ENCODE measurements at regions not wholly inside any gene's neighbourhood (a gene's known extent, or its start where the extent isn't known, plus 50 kb on each side); places are given as distances from the start of the nearest gene placed in this dataset.
"Not testable (repeated sequence)": the region's sequence is repeated elsewhere in the genome, so short reads cannot be mapped to it uniquely, and the experiment has no call there.

DNA sequence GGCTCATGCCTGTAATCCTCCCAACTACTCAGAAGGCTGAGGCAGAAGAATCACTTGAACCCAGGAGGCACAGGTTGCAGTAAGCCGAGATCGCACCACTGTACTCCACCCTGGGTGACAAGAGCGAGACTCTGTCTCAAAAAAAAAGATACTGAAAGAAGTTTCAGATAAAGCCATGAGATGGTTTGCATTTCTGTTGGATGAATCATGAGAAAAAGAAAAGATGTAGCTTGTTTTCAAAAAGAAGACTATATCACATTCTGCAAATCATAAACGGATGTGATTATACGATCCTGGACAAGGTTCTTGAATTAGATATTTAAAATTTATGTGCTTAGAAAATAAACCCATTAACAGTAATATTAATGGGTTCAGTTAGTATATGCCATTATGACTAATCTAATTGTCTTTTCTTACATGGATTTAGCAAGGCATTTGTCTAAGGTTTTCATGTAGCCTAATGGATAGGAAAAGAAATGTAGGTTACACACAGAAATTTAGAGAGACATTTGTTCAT is 345.9 kb downstream of the SLC7A11 start:
- 88 to 94% (median 93%) methylated on average over 5 of the region's 5 CpGs for WGBS, 5 donors
- H3K27ac ChIP-seq = no peak overlapping the region
- DNase-seq = no peak
- H3K9me3 ChIP-seq = no peaks in the 10 kb centered on the region
- no peaks in the 10 kb centered on the region for H3K27me3 ChIP-seq (replicated peaks in 1 of 7)
- intact Hi-C loops (cut with DNase I; ENCODE audit: low total_unique reads) = no loop called here
- no peak overlapping the region for H3K4me3 ChIP-seq
- no peaks in the 10 kb centered on the region for H3K36me3 ChIP-seq
- TF ChIP-seq CTCF (IDR thresholded peaks at IDR 0.05 in 8 of 11, conservative IDR thresholded peaks at IDR 0.05 in 3 of 11) = no peak
- TF ChIP-seq POLR2A (IDR thresholded peaks at IDR 0.05) = no peak
- TF ChIP-seq POLR2AphosphoS5 (IDR thresholded peaks at IDR 0.05) = no peak
- H3K4me1 ChIP-seq = no peaks in the 10 kb centered on the region

GRCh38 chr4:137895515-137895914 is 346.6 kb downstream of the SLC7A11 start:
- H3K27me3 ChIP-seq (replicated peaks in 1 of 7); H3K36me3 ChIP-seq; intact Hi-C loops (cut with DNase I; ENCODE audit: low total_unique reads); H3K4me3 ChIP-seq; DNase-seq; H3K4me1 ChIP-seq; H3K9me3 ChIP-seq; H3K27ac ChIP-seq: not testable (repeated sequence)
- WGBS, 5 donors = 85 to 100% (median 97%) methylated on average over 1 of the region's 1 CpG

GRCh38 chr4:137892134-137892533 is 350.0 kb downstream of the SLC7A11 start:
- intact Hi-C loops (cut with DNase I; ENCODE audit: low total_unique reads) = no loop called here
- TF ChIP-seq POLR2A (IDR thresholded peaks at IDR 0.05) = no peak

DNA sequence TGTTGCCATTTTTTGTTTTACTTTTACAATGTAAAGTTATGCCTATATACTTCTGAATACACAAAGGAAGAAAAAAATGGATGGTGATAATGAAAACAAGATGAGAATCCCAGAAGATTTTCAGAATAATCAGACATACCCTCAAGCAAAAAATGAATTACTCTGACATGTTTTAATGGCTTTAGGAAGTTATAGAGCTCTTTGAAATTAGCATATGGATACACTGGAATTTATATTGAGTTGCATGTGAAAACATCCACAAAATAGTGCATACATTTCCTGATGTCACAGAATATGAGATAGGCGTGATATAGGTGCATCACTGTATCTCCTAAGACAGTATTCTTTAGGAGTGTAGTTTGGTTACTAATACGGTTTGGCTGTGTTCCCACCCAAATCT is 351.3 kb downstream of the SLC7A11 start:
- Histone ChIP-seq H3K27me3 (replicated peaks in 1 of 7) (no peaks in the 10 kb centered on the region), H3K4me1 (no peaks in the 10 kb centered on the region), H3K4me3 (no peak overlapping the region), H3K9me3 (no peaks in the 10 kb centered on the region), H3K27ac (no peak overlapping the region), H3K36me3 (no peaks in the 10 kb centered on the region)
- intact Hi-C loops (cut with DNase I; ENCODE audit: low total_unique reads) = no loop called here
- DNase-seq = no peak
- 71 to 89% (median 76%) methylated on average over 2 of the region's 2 CpGs for WGBS, 5 donors
- TF ChIP-seq CTCF (IDR thresholded peaks at IDR 0.05 in 8 of 11, conservative IDR thresholded peaks at IDR 0.05 in 3 of 11) (no peak), POLR2AphosphoS5 (IDR thresholded peaks at IDR 0.05) (no peak), POLR2A (IDR thresholded peaks at IDR 0.05) (no peak)

More at GRCh38 chr4:137892134-137892533, 350.0 kb downstream of the SLC7A11 start:
- DNase-seq = no peak
- no peak overlapping the region for H3K4me3 ChIP-seq
- H3K27me3 ChIP-seq (replicated peaks in 1 of 7) = no peaks in the 10 kb centered on the region
- H3K4me1 ChIP-seq = no peaks in the 10 kb centered on the region
- H3K27ac ChIP-seq = no peak overlapping the region
- 79 to 93% (median 86%) methylated on average over 3 of the region's 3 CpGs for WGBS, 5 donors
- H3K36me3 ChIP-seq = no peaks in the 10 kb centered on the region
- H3K9me3 ChIP-seq = no peaks in the 10 kb centered on the region

DNA sequence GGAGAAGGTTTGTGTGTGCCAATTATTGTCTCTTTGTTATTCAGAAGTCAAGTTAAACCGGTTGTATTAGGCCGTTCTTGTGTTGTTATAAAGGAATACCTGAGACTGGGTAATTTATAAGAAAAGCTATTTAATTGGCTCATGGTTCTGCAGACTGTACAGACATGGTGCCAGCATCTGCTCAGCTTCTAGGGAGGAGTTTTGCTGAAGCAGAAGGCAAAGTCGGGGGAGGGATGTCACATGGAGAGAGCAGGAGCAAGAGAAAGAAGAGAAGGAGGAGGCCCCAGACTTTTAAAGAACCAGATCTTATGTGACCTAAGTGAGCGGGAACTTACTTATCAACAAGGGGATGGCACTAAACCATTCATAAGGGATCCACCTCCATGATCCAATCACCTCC is 349.3 kb upstream of the PCDH18 start:
- Histone ChIP-seq H3K4me3 (no peak overlapping the region), H3K36me3 (no peaks in the 10 kb centered on the region), H3K27ac (no peak overlapping the region), H3K4me1 (no peaks in the 10 kb centered on the region), H3K27me3 (replicated peaks in 1 of 7) (no peaks in the 10 kb centered on the region), H3K9me3 (peaks cover 0 to 14% (median 8%) of the 10 kb centered on the region in 8 donors)
- no peak for TF ChIP-seq POLR2A (IDR thresholded peaks at IDR 0.05)
- no peak for TF ChIP-seq POLR2AphosphoS5 (IDR thresholded peaks at IDR 0.05)
- no peak for TF ChIP-seq CTCF (IDR thresholded peaks at IDR 0.05 in 8 of 11, conservative IDR thresholded peaks at IDR 0.05 in 3 of 11)
- WGBS, 5 donors = 77 to 95% (median 87%) methylated on average over 4 of the region's 4 CpGs
- intact Hi-C loops (cut with DNase I; ENCODE audit: low total_unique reads) = no loop called here
- DNase-seq = no peak

GRCh38 chr4:137868067-137868466 is 335.8 kb upstream of the PCDH18 start:
- intact Hi-C loops (cut with DNase I; ENCODE audit: low total_unique reads); H3K27ac ChIP-seq: not testable (repeated sequence)
- WGBS, 5 donors = 83 to 100% (median 92%) methylated on average over 1 to 2 of the region's 3 CpGs

More at GRCh38 chr4:137868067-137868466, 335.8 kb upstream of the PCDH18 start:
- not testable (repeated sequence) for H3K4me1 ChIP-seq; H3K36me3 ChIP-seq; H3K4me3 ChIP-seq; H3K9me3 ChIP-seq; DNase-seq; H3K27me3 ChIP-seq (replicated peaks in 1 of 7)
